IMR-90 (cell line): ENCODE measurements at regions not wholly inside any gene's neighbourhood (a gene's known extent, or its start where the extent isn't known, plus 50 kb on each side); places are given as distances from the start of the nearest gene placed in this dataset.

Source experiments
- ATAC-seq: fragments of 200-7000 bp; cut with Tn5 transposase; 2 replicates; pipeline ENCODE4 v1.9.1; 2020; ENCODE audit warnings: low read depth, mild to moderate bottlenecking, moderate library complexity
- BruUV-seq: library from RNA; stranded (reverse); fragments of 400-500 nt; replicated peaks from 2 replicates; lab custom pipeline; 2021; lab: Mats Ljungman, UMichigan
- CTCF ChIA-PET: fragments of 300-600 bp; formaldehyde crosslinking; extraction: SDS; loops from one replicate; lab custom pipeline; 2021; ENCODE audit warnings: antibody characterized with exemption; lab: Yijun Ruan, JAX
- POLR2A ChIA-PET: fragments of 300-600 bp; sonication (Branson Sonifier 250); formaldehyde crosslinking; loops from one replicate; lab custom pipeline; 2022; ENCODE audit warnings: antibody characterized with exemption; ENCODE audit not compliant: unreplicated experiment; lab: Charles Lee
- DNase-seq: peaks from one replicate; pipeline ENCODE4 v3.0.0; 2013
- H2AFZ ChIP-seq: replicated peaks from 2 replicates; pipeline ENCODE3; 2013; ENCODE audit warnings: low read length, mild to moderate bottlenecking; ENCODE audit not compliant: poor library complexity
- H2AK5ac ChIP-seq: 2 replicates; pipeline ENCODE4 v1.6.1; 2013; ENCODE audit warnings: low read depth, low read length, inconsistent platforms
- H2AK9ac ChIP-seq: replicated peaks from 2 replicates; pipeline ENCODE3; 2013; ENCODE audit warnings: mild to moderate bottlenecking, low read depth, low read length, moderate library complexity; ENCODE audit not compliant: poor library complexity
- H2BK120ac ChIP-seq: 2 replicates; pipeline ENCODE4 v1.6.1; 2013; ENCODE audit warnings: low read depth, low read length, inconsistent platforms
- H2BK15ac ChIP-seq: 3 replicates; pipeline ENCODE4 v1.6.1; 2013; ENCODE audit warnings: low read depth, low read length, inconsistent platforms
- H2BK20ac ChIP-seq: 2 replicates; pipeline ENCODE4 v1.6.1; 2013; ENCODE audit warnings: low read depth, mild to moderate bottlenecking, inconsistent platforms, low read length, moderate library complexity
- H2BK5ac ChIP-seq: 2 replicates; pipeline ENCODE4 v1.6.1; 2013; ENCODE audit warnings: mild to moderate bottlenecking, low read depth, low read length, inconsistent platforms; ENCODE audit not compliant: poor library complexity, severe bottlenecking
- H3K14ac ChIP-seq: replicated peaks from 2 replicates; pipeline ENCODE4 v1.6.1; 2013; ENCODE audit warnings: low read depth, low read length, inconsistent platforms
- H3K18ac ChIP-seq: 2 replicates; pipeline ENCODE4 v1.6.1; 2013; ENCODE audit warnings: low read depth, low read length, control low read depth
- H3K23ac ChIP-seq: 2 replicates; pipeline ENCODE4 v1.6.1; 2013; ENCODE audit warnings: low read depth, low read length, inconsistent platforms
- H3K27ac ChIP-seq: 2 replicates; pipeline ENCODE4 v1.5.1; 2013; ENCODE audit warnings: mild to moderate bottlenecking, control low read depth, low read length; ENCODE audit not compliant: insufficient read depth
- H3K27me3 ChIP-seq: 2 replicates; pipeline ENCODE4 v1.6.1; 2013; ENCODE audit warnings: low read length; ENCODE audit not compliant: control insufficient read depth, insufficient read depth
- H3K36me3 ChIP-seq: 2 replicates; pipeline ENCODE4 v1.6.1; 2013; ENCODE audit warnings: low read length, mixed read lengths; ENCODE audit not compliant: control insufficient read depth, insufficient read depth
- H3K4ac ChIP-seq: 2 replicates; pipeline ENCODE4 v1.6.1; 2013; ENCODE audit warnings: low read depth, low read length, inconsistent platforms
- H3K4me1 ChIP-seq: 2 replicates; pipeline ENCODE4 v1.6.1; 2013; ENCODE audit warnings: low read length, mixed read lengths; ENCODE audit not compliant: control insufficient read depth, insufficient read depth
- H3K4me2 ChIP-seq: 2 replicates; pipeline ENCODE4 v1.6.1; 2013; ENCODE audit warnings: low read depth, mild to moderate bottlenecking, control low read depth, low read length, moderate library complexity
- H3K4me3 ChIP-seq: 2 replicates; pipeline ENCODE4 v1.5.1; 2013; ENCODE audit warnings: low read depth, mild to moderate bottlenecking, control low read depth, low read length, moderate library complexity; ENCODE audit not compliant: insufficient read depth
- H3K56ac ChIP-seq: 2 replicates; pipeline ENCODE4 v1.6.1; 2013; ENCODE audit warnings: low read length, inconsistent platforms; ENCODE audit not compliant: insufficient read depth; ENCODE audit errors: extremely low read depth
- H3K79me1 ChIP-seq, 2 experiments: 2 replicates each; pipeline ENCODE4 v1.6.1; 2013; ENCODE audit warnings: low read length in 2 of 2, inconsistent platforms in 1 of 2, low read depth in 1 of 2
- H3K9ac ChIP-seq: 2 replicates; pipeline ENCODE4 v1.6.1; 2013; ENCODE audit warnings: low read depth, low read length, control low read depth
- H3K9me1 ChIP-seq: 2 replicates; pipeline ENCODE4 v1.6.1; 2013; ENCODE audit warnings: low read length, inconsistent platforms; ENCODE audit not compliant: insufficient read depth
- H3K9me3 ChIP-seq: 2 replicates; pipeline ENCODE4 v1.6.1; 2013; ENCODE audit warnings: low read length; ENCODE audit not compliant: control insufficient read depth, insufficient read depth
- H4K20me1 ChIP-seq: 2 replicates; pipeline ENCODE4 v1.6.1; 2013; ENCODE audit warnings: low read length, inconsistent platforms; ENCODE audit not compliant: insufficient read depth
- H4K5ac ChIP-seq: 2 replicates; pipeline ENCODE4 v1.6.1; 2013; ENCODE audit warnings: mild to moderate bottlenecking, low read depth, low read length, control low read depth
- H4K8ac ChIP-seq, 2 experiments: 2 replicates each; pipeline ENCODE4 v1.6.1; 2013; ENCODE audit warnings: low read depth in 2 of 2, low read length in 2 of 2, control low read depth in 1 of 2, inconsistent platforms in 1 of 2
- H4K91ac ChIP-seq: 2 replicates; pipeline ENCODE4 v1.6.1; 2013; ENCODE audit warnings: low read depth, low read length, inconsistent platforms; ENCODE audit not compliant: insufficient read depth
- BHLHE40 ChIP-seq: fragments of 150-350 bp; IDR thresholded peaks from 2 replicates; pipeline ENCODE4 v1.6.1; 2016; ENCODE audit warnings: mild to moderate bottlenecking, low read depth, low read length
- CEBPB ChIP-seq: IDR thresholded peaks from 2 replicates; pipeline ENCODE4 v1.6.1; 2012; ENCODE audit warnings: low read depth, low read length, improper control_type of control experiment
- CHD1 ChIP-seq: IDR thresholded peaks from 2 replicates; pipeline ENCODE4 v1.6.1; 2012; ENCODE audit warnings: low read depth, low read length, improper control_type of control experiment
- CTCF ChIP-seq: conservative IDR thresholded peaks from 2 replicates; pipeline ENCODE4 v1.5.1; 2012; ENCODE audit warnings: mild to moderate bottlenecking, low read depth, low read length, improper control_type of control experiment
- FOS ChIP-seq: fragments of 150-350 bp; IDR thresholded peaks from 2 replicates; pipeline ENCODE4 v1.6.1; 2016; ENCODE audit warnings: low read depth, low read length
- MAFK ChIP-seq: IDR thresholded peaks from 2 replicates; pipeline ENCODE4 v1.6.1; 2012; ENCODE audit warnings: low read depth, low read length, improper control_type of control experiment
- MAZ ChIP-seq: IDR thresholded peaks from 2 replicates; pipeline ENCODE4 v1.6.1; 2012; ENCODE audit warnings: low read depth, mild to moderate bottlenecking, low read length, improper control_type of control experiment, moderate library complexity, borderline replicate concordance
- MXI1 ChIP-seq: IDR thresholded peaks from 2 replicates; pipeline ENCODE4 v1.6.1; 2012; ENCODE audit warnings: low read depth, mild to moderate bottlenecking, low read length, moderate library complexity, borderline replicate concordance
- POLR2A ChIP-seq: IDR thresholded peaks from 2 replicates; pipeline ENCODE4 v1.6.1; 2012; ENCODE audit warnings: mild to moderate bottlenecking, low read depth, low read length
- RAD21 ChIP-seq: IDR thresholded peaks from 2 replicates; pipeline ENCODE4 v1.6.1; 2012; ENCODE audit warnings: low read length, improper control_type of control experiment
- RCOR1 ChIP-seq: IDR thresholded peaks from 2 replicates; pipeline ENCODE4 v1.6.1; 2012; ENCODE audit warnings: mild to moderate bottlenecking, low read length, improper control_type of control experiment; ENCODE audit not compliant: insufficient replicate concordance
- RFX5 ChIP-seq: IDR thresholded peaks from 2 replicates; pipeline ENCODE4 v1.8.0; 2012; ENCODE audit warnings: low read depth, mild to moderate bottlenecking, low read length, moderate library complexity
- WGBS, 2 experiments: methylation state at CpG; one replicate each; pipeline versions ENCODE4 v1.1.5 to v1.1.7; 2013; ENCODE audit warnings: missing lambda C conversion rate in 2 of 2; ENCODE audit not compliant: insufficient read length in 1 of 2; ENCODE audit errors: extremely low coverage in 2 of 2; 5-methylcytosine and 5-hydroxymethylcytosine counted together
- dilution Hi-C: fragments of 300-500 bp; cut with HindIII; formaldehyde crosslinking; loops from one replicate; pipeline ENCODE4 v1.14.3; 2018; ENCODE audit warnings: low sequenced_read_pairs; ENCODE audit not compliant: unreplicated experiment
- in situ Hi-C: fragments of 300-500 bp; cut with MboI; formaldehyde crosslinking; loops from 3 replicates; pipeline ENCODE4 v1.14.3; 2019; ENCODE audit warnings: low sequenced_read_pairs, inconsistent platforms, mixed read lengths
- intact Hi-C: fragments of 100-400 bp; cut with micrococcal nuclease; formaldehyde crosslinking; loops from 2 replicates; pipeline ENCODE4 v1.10.0; 2022
- TF ChIP-seq, protein P1 (sequence below): fragments of 150-350 bp; IDR thresholded peaks from 2 replicates; pipeline ENCODE4 v1.6.1; 2017; ENCODE audit warnings: mild to moderate bottlenecking, antibody characterized with exemption, low read length, low read depth

GRCh38 chr12:116651089-116651488 lies 86.8 kb downstream of the SPRING1 start:
- in situ Hi-C loops (no loop called here), intact Hi-C loops (no loop called here), dilution Hi-C loops (no loop called here)
- BruUV-seq, result no TSS peak
- H2AK5ac ChIP-seq, result no peak overlapping the region
- no peak overlapping the region for H4K5ac ChIP-seq
- H4K91ac ChIP-seq, result no peak overlapping the region
- no peaks in the 10 kb centered on the region for H3K36me3 ChIP-seq
- CTCF ChIA-PET, result no interaction called here
- H3K4me2 ChIP-seq, result no peak overlapping the region
- no peak overlapping the region for H3K9ac ChIP-seq
- POLR2A ChIA-PET, result no interaction called here
- H3K79me1 ChIP-seq, result no peaks in the 10 kb centered on the region
- no peak overlapping the region for H3K4ac ChIP-seq
- H2AK9ac ChIP-seq, result no peak overlapping the region
- DNase-seq (no peak), ATAC-seq (no peak)
- no peak overlapping the region for H3K4me3 ChIP-seq
- H3K27me3 ChIP-seq, result peaks cover 44% of the 10 kb centered on the region
- no peak overlapping the region for H2AFZ ChIP-seq
- no peak overlapping the region for H2BK120ac ChIP-seq
- H3K4me1 ChIP-seq, result no peaks in the 10 kb centered on the region
- no peak overlapping the region for H4K8ac ChIP-seq
- H3K14ac ChIP-seq, result no peak overlapping the region
- no peak overlapping the region for H3K56ac ChIP-seq
- TF ChIP-seq BHLHE40 (no peak), RAD21 (no peak), CHD1 (no peak), FOS (no peak), RCOR1 (no peak), MAZ (no peak), CTCF (no peak), CEBPB (no peak), RFX5 (no peak), MAFK (no peak), POLR2A (no peak), MXI1 (no peak)
- TF ChIP-seq, protein P1, sequence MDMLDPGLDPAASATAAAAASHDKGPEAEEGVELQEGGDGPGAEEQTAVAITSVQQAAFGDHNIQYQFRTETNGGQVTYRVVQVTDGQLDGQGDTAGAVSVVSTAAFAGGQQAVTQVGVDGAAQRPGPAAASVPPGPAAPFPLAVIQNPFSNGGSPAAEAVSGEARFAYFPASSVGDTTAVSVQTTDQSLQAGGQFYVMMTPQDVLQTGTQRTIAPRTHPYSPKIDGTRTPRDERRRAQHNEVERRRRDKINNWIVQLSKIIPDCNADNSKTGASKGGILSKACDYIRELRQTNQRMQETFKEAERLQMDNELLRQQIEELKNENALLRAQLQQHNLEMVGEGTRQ, result no peak
- H2BK15ac ChIP-seq, result no peak overlapping the region
- WGBS, 2 experiments, result no CpG with 5 or more reads among the region's 5 CpGs
- H4K20me1 ChIP-seq, result no peaks in the 10 kb centered on the region
- no peak overlapping the region for H3K27ac ChIP-seq
- no peak overlapping the region for H2BK20ac ChIP-seq
- H3K9me1 ChIP-seq, result no peaks in the 10 kb centered on the region
- H3K23ac ChIP-seq, result no peak overlapping the region
- no peak overlapping the region for H2BK5ac ChIP-seq
- H3K18ac ChIP-seq, result no peak overlapping the region
- no peaks in the 10 kb centered on the region for H3K9me3 ChIP-seq
